Activated CD4-positive, alpha-beta T cell treated with anti-CD3 and anti-CD28 coated beads, Interleukin-10, Interleukin-2, amounts not matched to agents 100 ng/mL and 50 ng/mL, durations not matched to agents 16 hours and 8 hours (primary cell): ENCODE measurements at regions not wholly inside any gene's neighbourhood (a gene's known extent, or its start where the extent isn't known, plus 50 kb on each side); places are given as distances from the start of the nearest gene placed in this dataset.

Experiments used
- DNase-seq: peaks from one replicate; pipeline ENCODE4 v3.0.0-alpha.2; 2020

GRCh38 chr16:86809458-86809955 is 231.2 kb downstream of the FOXL1 start:
- DNase-seq: no peak

DNA sequence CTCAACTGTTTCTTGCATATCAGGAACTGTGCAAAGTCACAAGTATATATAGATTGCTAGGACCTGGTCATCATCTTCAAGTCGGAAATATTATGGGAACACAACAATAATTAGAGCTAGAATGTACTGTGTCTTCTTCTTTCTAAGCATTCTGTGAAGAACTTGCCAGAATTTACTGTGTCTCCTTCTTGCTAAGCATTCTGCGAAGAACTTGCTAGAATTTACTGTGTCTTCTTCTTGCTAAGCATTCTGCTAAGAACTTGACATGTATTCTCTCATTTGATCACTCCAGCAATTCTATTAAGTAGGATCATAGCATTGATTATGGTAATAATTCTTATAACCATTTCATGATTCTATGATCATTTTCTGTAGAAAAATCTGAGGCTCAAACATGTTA is 231.7 kb downstream of the FOXL1 start:
- DNase-seq: no peak

DNA sequence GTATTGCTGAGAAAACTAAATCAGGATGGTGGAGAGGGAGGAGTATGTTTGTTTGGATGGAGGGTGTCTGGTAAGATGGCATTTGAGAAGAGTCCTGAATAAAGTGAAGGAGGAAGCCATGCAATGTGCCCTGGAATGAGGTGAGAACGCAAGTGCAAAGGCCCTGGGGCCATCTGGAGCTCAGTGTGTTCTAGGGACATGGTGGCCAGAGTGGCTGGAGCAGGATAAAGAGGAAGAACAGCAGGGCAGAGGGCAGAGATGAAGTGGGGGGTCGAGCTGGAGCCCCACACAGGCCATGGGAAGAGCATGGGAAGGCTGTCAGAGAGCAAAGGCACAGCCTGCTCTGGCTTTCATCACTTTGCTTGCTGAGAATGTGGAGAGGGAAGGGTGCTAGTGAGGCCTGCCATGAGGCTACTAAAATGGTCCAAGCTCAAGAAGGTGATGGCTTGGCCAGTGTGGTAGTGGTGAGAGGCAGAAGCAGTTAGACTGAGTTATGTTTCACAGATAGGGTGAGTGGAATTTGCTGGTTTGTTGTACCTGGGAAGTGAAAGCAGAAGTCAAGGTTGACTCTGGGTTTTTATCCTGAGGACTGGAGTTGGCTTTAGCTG is 234.1 kb downstream of the FOXL1 start:
- DNase-seq: no peak

GRCh38 chr16:86814256-86814655 is 235.9 kb downstream of the FOXL1 start:
- DNase-seq: no peak

GRCh38 chr16:86816930-86817625 is 238.7 kb downstream of the FOXL1 start:
- no peak for DNase-seq

GRCh38 chr16:86818671-86819532 is 240.6 kb downstream of the FOXL1 start:
- no peak for DNase-seq

GRCh38 chr16:86819533-86819892 is 241.2 kb downstream of the FOXL1 start:
- DNase-seq: no peak

- DNase-seq: no peak
Observed at GRCh38 chr16:86821895-86822294, 243.5 kb downstream of the FOXL1 start.

DNA sequence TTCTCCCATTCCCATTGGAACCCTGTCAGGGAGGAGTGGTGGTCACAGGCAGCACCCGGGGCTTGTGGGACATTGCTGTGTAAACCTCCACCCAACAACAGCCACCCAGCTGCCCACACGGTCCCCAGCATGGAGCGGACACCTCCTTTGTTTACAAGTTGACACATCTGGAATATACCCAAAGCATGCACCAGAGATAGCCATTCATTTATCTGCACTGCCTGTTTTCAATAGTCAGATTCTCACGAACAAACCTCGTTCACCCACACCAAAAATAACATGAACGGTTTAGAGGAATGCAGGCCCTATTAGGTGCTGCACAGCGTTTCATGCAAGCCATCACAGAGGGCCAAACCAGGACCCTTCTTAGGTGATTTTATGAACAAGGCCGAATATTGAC is 244.8 kb downstream of the FOXL1 start:
- no peak for DNase-seq

- no peak for DNase-seq
Observed at GRCh38 chr16:86823888-86824671, 245.7 kb downstream of the FOXL1 start.

DNA sequence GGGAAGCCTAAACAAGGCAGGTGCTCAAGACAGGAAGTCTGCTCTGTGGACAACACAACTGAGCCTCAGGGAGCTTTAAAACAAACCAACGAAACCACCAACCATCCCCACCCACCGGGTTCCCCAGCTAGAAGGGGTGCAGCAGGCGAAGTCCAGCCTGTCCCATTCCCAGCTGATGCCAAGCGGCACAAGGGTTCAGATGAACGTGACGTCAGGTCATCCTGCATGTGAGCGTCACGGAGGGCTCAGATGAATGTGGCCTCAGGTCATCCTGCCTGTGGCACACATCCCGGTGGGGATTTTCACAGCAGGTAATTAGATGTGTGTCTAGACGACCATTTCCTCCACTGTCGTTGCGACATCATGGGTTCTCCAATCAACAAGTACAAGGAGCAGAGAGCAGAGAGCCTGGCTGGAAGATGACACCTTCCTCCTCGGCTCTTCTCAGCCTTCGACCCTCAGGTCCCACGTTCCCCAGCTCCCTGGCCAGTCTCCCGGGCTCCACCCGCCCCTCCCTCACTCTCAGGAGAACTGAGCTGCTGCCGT is 246.5 kb downstream of the FOXL1 start:
- no peak for DNase-seq

GRCh38 chr16:86825631-86826030 is 247.3 kb downstream of the FOXL1 start:
- no peak for DNase-seq

GRCh38 chr16:86826941-86827340 is 248.6 kb downstream of the FOXL1 start:
- no peak for DNase-seq

DNA sequence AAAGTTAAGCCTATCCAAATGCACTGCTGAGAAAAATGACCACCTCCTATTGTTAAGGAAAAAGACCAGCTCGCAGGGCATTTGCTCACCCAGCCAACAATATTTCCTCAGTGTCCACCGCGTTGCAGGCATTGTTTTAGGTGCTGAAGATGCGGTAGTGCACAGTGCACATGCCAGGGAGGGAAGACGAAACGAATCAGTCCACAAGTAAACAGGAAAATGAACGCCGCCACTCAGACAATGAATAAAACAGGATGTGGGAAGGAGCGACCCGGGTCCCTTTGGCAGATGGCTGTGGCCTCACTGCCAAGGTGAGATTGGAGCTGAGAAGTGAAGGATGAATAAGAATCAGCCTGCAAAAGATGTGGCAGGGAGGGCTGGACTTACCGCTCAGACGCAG is 249.2 kb downstream of the FOXL1 start:
- no peak for DNase-seq

- DNase-seq: no peak
Observed at GRCh38 chr16:86828202-86828601, 249.9 kb downstream of the FOXL1 start.

DNA sequence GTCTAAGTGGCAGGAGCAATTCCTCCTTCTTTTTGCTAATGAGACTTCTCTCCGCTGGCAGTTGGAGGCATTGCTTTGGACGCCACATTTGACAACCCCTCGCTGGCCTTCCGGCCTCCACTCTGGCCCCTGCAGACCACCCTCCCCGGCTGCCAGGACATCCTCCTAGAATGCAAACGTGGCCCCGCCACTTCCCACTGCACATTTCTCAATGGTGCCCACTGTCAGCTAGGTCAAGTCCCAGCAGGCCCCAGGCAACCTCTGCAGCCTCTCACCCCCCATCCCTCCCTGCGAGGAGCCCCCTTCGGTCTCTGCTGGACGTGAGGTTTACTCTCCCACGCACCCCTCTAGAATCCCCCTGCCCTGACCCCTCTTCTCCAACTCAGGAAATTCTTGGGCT is 250.3 kb downstream of the FOXL1 start:
- DNase-seq: no peak

- no peak for DNase-seq
Observed at GRCh38 chr16:86831366-86831765, 253.0 kb downstream of the FOXL1 start.

DNA sequence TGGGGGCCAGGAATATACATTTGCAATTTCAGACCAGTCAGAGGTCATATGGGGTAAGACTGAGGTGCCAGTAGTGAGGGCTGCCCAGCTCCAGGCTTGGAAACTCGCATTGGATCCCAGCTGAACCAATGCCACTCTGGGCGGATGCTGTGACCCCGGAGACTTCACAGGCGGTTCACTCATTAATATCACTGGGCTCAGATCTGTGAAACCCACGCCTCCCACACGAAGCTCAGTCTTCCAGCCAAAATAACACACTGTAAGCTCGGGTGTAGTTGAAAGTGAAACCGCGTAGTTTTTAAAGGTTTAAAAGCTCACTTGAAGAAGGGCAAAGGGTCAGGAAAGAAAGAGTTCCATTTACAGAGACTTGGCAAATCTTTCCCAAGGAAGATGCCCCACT is 254.8 kb downstream of the FOXL1 start:
- DNase-seq: no peak

- DNase-seq: no peak
Observed at GRCh38 chr16:86834451-86835035, 256.2 kb downstream of the FOXL1 start.

DNA sequence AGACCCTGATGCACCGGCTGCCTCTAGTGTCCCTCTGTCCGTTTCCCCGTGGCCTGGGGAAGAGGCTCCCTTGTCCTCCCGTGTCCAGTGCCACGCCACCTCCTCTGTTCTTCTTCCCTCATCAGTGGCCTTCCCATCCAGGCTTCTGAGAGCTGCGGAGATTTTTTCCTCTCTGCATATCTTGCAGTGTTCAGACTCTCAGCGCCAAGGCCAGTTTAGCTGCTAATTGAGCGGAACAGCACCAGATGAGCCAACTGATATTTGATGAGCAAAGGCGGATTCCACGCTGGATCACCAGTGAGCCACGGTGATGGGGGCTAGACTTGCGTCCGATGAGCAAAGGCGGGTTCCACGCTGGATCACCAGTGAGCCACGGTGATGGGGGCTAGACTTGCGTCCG is 257.6 kb downstream of the FOXL1 start:
- no peak for DNase-seq

GRCh38 chr16:86836503-86837129 is 258.3 kb downstream of the FOXL1 start:
- no peak for DNase-seq

- no peak for DNase-seq
Observed at GRCh38 chr16:86843812-86844211, 265.5 kb downstream of the FOXL1 start.
